DOHH2 (cell line): ENCODE measurements at regions not wholly inside any gene's neighbourhood (a gene's known extent, or its start where the extent isn't known, plus 50 kb on each side); places are given as distances from the start of the nearest gene placed in this dataset.

ENCODE experiments used
- CTCF ChIP-seq: fragments of 200-600 bp; sonication (generic); IDR thresholded peaks from one replicate; pipeline ENCODE4 v1.5.1; 2014; ENCODE audit warnings: antibody characterized with exemption, mild to moderate bottlenecking, low read depth, low read length; ENCODE audit not compliant: poor library complexity, severe bottlenecking
- EZH2phosphoT487 ChIP-seq: fragments of 200-600 bp; sonication (generic); IDR thresholded peaks from 2 replicates; pipeline ENCODE4 v1.6.1; 2017; ENCODE audit warnings: borderline replicate concordance, mild to moderate bottlenecking, antibody characterized with exemption, low read length, moderate library complexity, mixed read lengths

GRCh38 chr5:127170918-127171600 is 97.8 kb upstream of the C5orf63 start:
- no peak for TF ChIP-seq CTCF
- TF ChIP-seq EZH2phosphoT487 = no peak
